K562 (cell line): ENCODE measurements at regions not wholly inside any gene's neighbourhood (a gene's known extent, or its start where the extent isn't known, plus 50 kb on each side); places are given as distances from the start of the nearest gene placed in this dataset.

Experiments
- ATAC-seq: fragments of 200-7000 bp; cut with Tn5 transposase; 3 replicates; pipeline ENCODE4 v1.9.1; 2020; ENCODE audit warnings: moderate library complexity
- BruUV-seq: library from RNA; stranded (reverse); fragments of 400-500 nt; replicated peaks from 2 replicates; lab custom pipeline; 2021; lab: Mats Ljungman, UMichigan
- CTCF ChIA-PET: fragments of 300-600 bp; formaldehyde crosslinking; extraction: SDS; loops from one replicate; lab custom pipeline; 2021; ENCODE audit warnings: low intra/inter-chr PET ratio; lab: Yijun Ruan, JAX
- POLR2A ChIA-PET: fragments of 300-600, 350-650 bp; sonication (Branson Sonifier 250); formaldehyde crosslinking; extraction: SDS; loops from one replicate; lab custom pipeline; 2021; ENCODE audit warnings: antibody characterized with exemption, inconsistent platforms; lab: Yijun Ruan, JAX
- DNase-seq, 4 experiments: peaks; one replicate each; pipeline versions ENCODE4 v3.0.0 to v3.0.0-alpha.2; 2011 to 2018; ENCODE audit warnings: low spot score in 3 of 4, mixed read lengths in 3 of 4; ENCODE audit errors: extremely low read depth in 1 of 4
- FAIRE-seq: peaks from 2 replicates; lab custom pipeline; 2011; peaks lifted over from hg19 to GRCh38; lab: Jason Lieb, UNC
- H2AFZ ChIP-seq: 2 replicates; pipeline ENCODE4 v1.6.0; 2011; ENCODE audit warnings: low read depth, low read length, control low read depth, inconsistent platforms
- H3K27ac ChIP-seq: fragments of 200-600 bp; 3 replicates; pipeline ENCODE4 v1.8.0; 2011; ENCODE audit warnings: low read depth, mild to moderate bottlenecking, control low read depth, inconsistent platforms, low read length, moderate library complexity, mixed read lengths; ENCODE audit errors: extremely low read depth
- H3K27me3 ChIP-seq, 2 experiments: fragments of 300-600 bp in 1 of 2; 2 replicates in 1 of 2; 3 replicates in 1 of 2; pipeline versions ENCODE4 v1.6.0 to v1.8.0; 2011; ENCODE audit warnings: inconsistent platforms in 2 of 2, low read length in 2 of 2, mild to moderate bottlenecking in 1 of 2, mixed read lengths in 1 of 2, moderate library complexity in 1 of 2; ENCODE audit not compliant: control insufficient read depth in 2 of 2, insufficient read depth in 2 of 2
- H3K36me3 ChIP-seq: fragments of 300-600 bp; 3 replicates; pipeline ENCODE4 v1.8.0; 2011; ENCODE audit warnings: mild to moderate bottlenecking, low read length, inconsistent platforms; ENCODE audit not compliant: control insufficient read depth, insufficient read depth
- H3K4me1 ChIP-seq, 2 experiments: fragments of 200-600 bp in 1 of 2; replicated peaks in 1 of 2; 2 replicates in 1 of 2; 3 replicates in 1 of 2; pipeline versions ENCODE4 v1.5.1 to v1.8.0; 2011; ENCODE audit warnings: inconsistent platforms in 2 of 2, low read length in 2 of 2, mild to moderate bottlenecking in 1 of 2, mixed read lengths in 1 of 2, moderate library complexity in 1 of 2; ENCODE audit not compliant: control insufficient read depth in 2 of 2, insufficient read depth in 2 of 2
- H3K4me2 ChIP-seq: 2 replicates; pipeline ENCODE4 v1.6.1; 2011; ENCODE audit warnings: low read length, control low read depth, inconsistent platforms, mixed read lengths; ENCODE audit not compliant: insufficient read depth
- H3K4me3 ChIP-seq: fragments of 200-600 bp; sonication (generic), shearing (Covaris generic); 2 replicates; pipeline ENCODE4 v1.5.1; 2016; ENCODE audit warnings: control low read depth, inconsistent platforms
- H3K79me2 ChIP-seq: fragments of 200-600 bp; 3 replicates; pipeline ENCODE4 v1.8.0; 2011; ENCODE audit warnings: low read length, inconsistent platforms; ENCODE audit not compliant: control insufficient read depth, insufficient read depth
- H3K9ac ChIP-seq, 2 experiments: 2 replicates each; pipeline versions ENCODE4 v1.6.0 to v1.6.1; 2011; ENCODE audit warnings: low read depth in 2 of 2, low read length in 2 of 2, control low read depth in 1 of 2, inconsistent platforms in 1 of 2, mild to moderate bottlenecking in 1 of 2, mixed read lengths in 1 of 2; ENCODE audit not compliant: insufficient read depth in 1 of 2
- H3K9me1 ChIP-seq: one replicate; pipeline ENCODE4 v1.6.0; 2011; ENCODE audit warnings: inconsistent platforms, mild to moderate bottlenecking, low read length, moderate library complexity; ENCODE audit not compliant: control insufficient read depth, insufficient read depth
- H3K9me3 ChIP-seq: replicated peaks from 2 replicates; pipeline ENCODE4 v1.5.1; 2011; ENCODE audit warnings: low read depth, low read length, inconsistent platforms; ENCODE audit not compliant: control insufficient read depth, insufficient read depth
- H4K20me1 ChIP-seq: replicated peaks from 2 replicates; pipeline ENCODE4 v1.6.1; 2011; ENCODE audit warnings: low read length, inconsistent platforms, mixed read lengths; ENCODE audit not compliant: control insufficient read depth, insufficient read depth
- ARID2 ChIP-seq: fragments of 450-650 bp; IDR thresholded peaks from 2 replicates; pipeline ENCODE4 v1.6.1; 2017; ENCODE audit warnings: antibody characterized with exemption, mild to moderate bottlenecking
- BRF2 ChIP-seq: IDR thresholded peaks from 3 replicates; pipeline ENCODE4 v1.6.1; 2011; ENCODE audit warnings: borderline replicate concordance, mild to moderate bottlenecking; ENCODE audit not compliant: insufficient read length, insufficient read depth
- CEBPB ChIP-seq: fragments of 450-650 bp; IDR thresholded peaks from 2 replicates; pipeline ENCODE4 v1.6.1; 2016; ENCODE audit warnings: missing genetic modification characterization, missing compliant biosample characterization
- L3MBTL2 ChIP-seq: fragments of 450-650 bp; IDR thresholded peaks from 2 replicates; pipeline ENCODE4 v1.6.1; 2016; ENCODE audit warnings: mild to moderate bottlenecking, moderate library complexity
- MBD2 ChIP-seq: sonication (generic); IDR thresholded peaks from 2 replicates; pipeline ENCODE4 v1.6.1; 2016; ENCODE audit warnings: low read depth, borderline replicate concordance
- MCM2 ChIP-seq: fragments of 450-650 bp; IDR thresholded peaks from 2 replicates; pipeline ENCODE4 v1.6.1; 2017; ENCODE audit warnings: low read depth, mild to moderate bottlenecking
- MLLT1 ChIP-seq, 2 experiments: fragments of 450-650 bp; IDR thresholded peaks; 2 replicates each; pipeline ENCODE4 v1.6.1; 2016
- NFIC ChIP-seq: fragments of 450-650 bp; IDR thresholded peaks from 2 replicates; pipeline ENCODE4 v1.6.1; 2017; ENCODE audit warnings: mild to moderate bottlenecking, inconsistent platforms
- NR1H2 ChIP-seq: sonication (generic); formaldehyde crosslinking; IDR thresholded peaks from 2 replicates; pipeline ENCODE4 v1.4.0; 2020; ENCODE audit warnings: mild to moderate bottlenecking, missing genetic modification reagents
- RFX5 ChIP-seq: IDR thresholded peaks from 2 replicates; pipeline ENCODE4 v1.6.1; 2011; ENCODE audit warnings: low read depth, mild to moderate bottlenecking, improper control_type of control experiment, low read length
- SETDB1 ChIP-seq: IDR thresholded peaks from one replicate; pipeline ENCODE4 v1.6.1; 2012; ENCODE audit warnings: low read length, control low read depth, inconsistent platforms
- SP1 ChIP-seq: sonication (generic); formaldehyde crosslinking; IDR thresholded peaks from 2 replicates; pipeline ENCODE4 v1.8.1; 2022; ENCODE audit warnings: mild to moderate bottlenecking, missing genetic modification reagents
- ZBTB9 ChIP-seq: fragments of 450-650 bp; formaldehyde crosslinking; IDR thresholded peaks from 2 replicates; pipeline ENCODE4 v1.4.0; 2020; ENCODE audit warnings: mild to moderate bottlenecking, moderate library complexity
- WGBS: fragments of 100-300 bp; shearing (Covaris generic); methylation state at CpG from one replicate; pipeline ENCODE4 v1.1.6; 2016; ENCODE audit warnings: low coverage, mixed read lengths; ENCODE audit not compliant: insufficient coverage; ENCODE audit errors: missing lambda C conversion rate; 5-methylcytosine and 5-hydroxymethylcytosine counted together
- in situ Hi-C: fragments of 300-500 bp; cut with MboI; formaldehyde crosslinking; loops from 4 replicates; pipeline ENCODE4 v1.15.0; 2018; ENCODE audit warnings: inconsistent platforms, mixed read lengths
- intact Hi-C: fragments of 100-400 bp; cut with micrococcal nuclease; formaldehyde crosslinking; loops from 2 replicates; pipeline ENCODE4 v1.14.2; 2022

GRCh38 chr4:174387721-174388120 lies 104.0 kb downstream of the CEP44 start (continued):
- peak; percentile 86 for TF ChIP-seq CEBPB (tag)
- TF ChIP-seq ZBTB9 (CRISPR knock-in tag), result no peak

GRCh38 chr4:174387143-174387542 lies 103.4 kb downstream of the CEP44 start:
- WGBS, result 31% methylated on average over 2 of the region's 2 CpGs
- ChIA-PET CTCF (no interaction called here), POLR2A (no interaction called here)
- Histone ChIP-seq H3K4me1 (peaks cover 0 to 9% of the 10 kb centered on the region in 2 experiments; a peak in 2 of 5 replicates), H3K27ac (no peak overlapping the region), H3K4me2 (no peak overlapping the region), H3K27me3 (no peaks in the 10 kb centered on the region), H3K9ac (no peak overlapping the region), H3K4me3 (no peak overlapping the region), H3K36me3 (no peaks in the 10 kb centered on the region), H4K20me1 (no peaks in the 10 kb centered on the region), H2AFZ (peak overlapping the region; percentile 52; the same call in 1 of the 2 replicates), H3K9me1 (no peaks in the 10 kb centered on the region), H3K9me3 (no peaks in the 10 kb centered on the region), H3K79me2 (no peaks in the 10 kb centered on the region)
- BruUV-seq, result no TSS peak
- TF ChIP-seq RFX5 (no peak), MCM2 (no peak), L3MBTL2 (no peak), BRF2 (no peak), MLLT1 (IDR thresholded peaks at IDR 0.05) (no peak), SP1 (CRISPR knock-in tag) (no peak), NR1H2 (CRISPR knock-in tag) (no peak), NFIC (no peak), SETDB1 (no peak), ARID2 (no peak), MBD2 (no peak)
- ATAC-seq, result no peak
- no peak for FAIRE-seq
- intact Hi-C loops, result no loop called here
- no peak for DNase-seq
- in situ Hi-C loops, result no loop called here
